ENCODE measurements at regions not wholly inside any gene's neighbourhood (a gene's known extent, or its start where the extent isn't known, plus 50 kb on each side); places are given as distances from the start of the nearest gene placed in this dataset.

- Histone ChIP-seq H4K20me1 (ENCODE audit: insufficient read depth, low read length) (no peaks in the 10 kb centered on the region), H3K36me3 (replicated peaks in 1 of 2; ENCODE audit: control insufficient read depth in 1 of 2, insufficient read depth in 2 of 2, low read length in 2 of 2) (no peaks in the 10 kb centered on the region), H3K9me3 (ENCODE audit: low read length) (no peaks in the 10 kb centered on the region), H3K4me1 (ENCODE audit: insufficient read depth, low read length) (no peaks in the 10 kb centered on the region), H3K79me2 (ENCODE audit: insufficient read depth, low read length) (no peaks in the 10 kb centered on the region), H3K27me3 (ENCODE audit: control insufficient read depth in 1 of 2, insufficient read depth in 2 of 2, low read length in 2 of 2) (no peaks in the 10 kb centered on the region), H2AFZ (ENCODE audit: low read length) (no peak overlapping the region), H3K4me2 (ENCODE audit: low read depth, low read length) (no peak overlapping the region), H3K27ac (ENCODE audit: extremely low read length, insufficient read depth, low read length) (no peak overlapping the region), H3K9ac (ENCODE audit: insufficient read depth, low read depth, low read length) (no peak overlapping the region), H3K4me3 (replicated peaks in 1 of 3; ENCODE audit: insufficient read depth in 1 of 3, low read depth in 2 of 3, low read length in 3 of 3) (no peak overlapping the region)
- in situ Hi-C loops (cut with HindIII; ENCODE audit: extremely low pct_ligation_motif_present, low pct_unique_long_range_greater_than_20kb) (no loop called here), intact Hi-C loops (cut with micrococcal nuclease; ENCODE audit: unreplicated experiment) (no loop called here)
- no peak for FAIRE-seq
- no peak for ATAC-seq
- BruUV-seq (replicated peaks), result no TSS peak
- ChIA-PET POLR2A (no interaction called here), CTCF (ENCODE audit: low intra/inter-chr PET ratio, low total read pairs) (no interaction called here)
- WGBS (ENCODE audit: low lambda C conversion rate), result 4% methylated on average over 7 of the region's 7 CpGs
- no peak for DNase-seq (ENCODE audit: low spot score)
- TF ChIP-seq HOXD1 (CRISPR knock-in tag; IDR thresholded peaks at IDR 0.05) (no peak), ZHX2 (IDR thresholded peaks at IDR 0.05; ENCODE audit: low read depth) (no peak), ZHX2 (CRISPR knock-in tag; IDR thresholded peaks at IDR 0.05; ENCODE audit: borderline replicate concordance) (no peak), SRSF4 (IDR thresholded peaks at IDR 0.05; ENCODE audit: low read depth, low read length, poor library complexity, severe bottlenecking) (no peak), CC2D1A (CRISPR knock-in tag; IDR thresholded peaks at IDR 0.05) (no peak), ZNF207 (IDR thresholded peaks at IDR 0.05; ENCODE audit: borderline replicate concordance) (no peak), GLI4 (CRISPR knock-in tag; IDR thresholded peaks at IDR 0.05; ENCODE audit: borderline replicate concordance) (no peak), ZNF549 (CRISPR knock-in tag; IDR thresholded peaks at IDR 0.05) (no peak), BHLHE40 (IDR thresholded peaks at IDR 0.05; ENCODE audit: low read length) (no peak), ZNF317 (CRISPR knock-in tag; IDR thresholded peaks at IDR 0.05) (no peak), ZBTB43 (CRISPR knock-in tag; conservative IDR thresholded peaks at IDR 0.05) (no peak), ZNF513 (CRISPR knock-in tag; conservative IDR thresholded peaks at IDR 0.05) (no peak), ZNF234 (CRISPR knock-in tag; conservative IDR thresholded peaks at IDR 0.05) (no peak), IKZF4 (CRISPR knock-in tag; IDR thresholded peaks at IDR 0.05; ENCODE audit: borderline replicate concordance, low read depth, not compliant biosample characterization) (no peak), RXRB (CRISPR knock-in tag; IDR thresholded peaks at IDR 0.05; ENCODE audit: borderline replicate concordance) (no peak), MAFK (conservative IDR thresholded peaks at IDR 0.05 in 1 of 2, IDR thresholded peaks at IDR 0.05 in 1 of 2; ENCODE audit: low read length in 2 of 2) (no peak), NR2C2 (CRISPR knock-in tag; IDR thresholded peaks at IDR 0.05; ENCODE audit: borderline replicate concordance) (no peak), TMF1 (CRISPR knock-in tag; IDR thresholded peaks at IDR 0.05; ENCODE audit: low read depth) (no peak)
Observed at GRCh38 chr3:162200836-162201235, 704.2 kb downstream of the OTOL1 start.

Measured in HepG2 (cell line).